OCI-M1 (cell line): ENCODE measurements at regions not wholly inside any gene's neighbourhood (a gene's known extent, or its start where the extent isn't known, plus 50 kb on each side); places are given as distances from the start of the nearest gene placed in this dataset.

ENCODE experiments used
- DNase-seq: peaks from one replicate; lab custom pipeline; 2025; lab: John Stamatoyannopoulos, UW

DNA sequence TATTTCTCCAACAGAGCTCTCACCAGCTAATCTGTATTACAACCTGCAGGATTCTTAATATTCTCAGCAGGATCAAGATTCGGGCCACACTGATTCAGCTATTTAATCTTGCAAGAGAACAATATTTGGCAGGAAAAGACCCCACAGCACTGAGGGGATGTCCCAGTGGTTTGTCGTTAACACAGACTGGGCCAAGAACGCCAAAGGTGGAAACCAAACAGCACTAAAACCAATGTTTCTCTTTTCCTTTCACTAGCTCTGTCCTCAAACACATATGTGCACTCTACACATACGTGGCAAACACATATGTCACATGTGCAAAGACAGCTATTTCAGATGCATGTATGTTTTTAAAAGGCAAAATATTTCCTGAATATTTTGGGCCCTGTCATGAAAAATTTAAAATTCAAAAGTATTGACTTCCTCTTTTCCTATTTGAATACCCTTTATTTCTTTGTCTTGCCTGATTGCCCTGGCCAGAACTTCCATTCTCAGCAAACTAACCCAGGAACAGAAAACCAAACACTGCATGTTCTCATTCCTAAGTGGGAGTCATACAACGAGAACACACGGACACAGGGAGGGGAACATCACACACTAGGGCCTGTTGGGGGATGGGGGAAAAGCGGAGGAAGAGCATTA lies 51.7 kb upstream of the NEBL start:
- peak; percentile 17 for DNase-seq
